GM23338 (cell line): ENCODE measurements at regions not wholly inside any gene's neighbourhood (a gene's known extent, or its start where the extent isn't known, plus 50 kb on each side); places are given as distances from the start of the nearest gene placed in this dataset.

Source experiments
- CTCF ChIP-seq, 2 experiments: fragments of 200-600 bp in 1 of 2; sonication (generic) in 1 of 2; conservative IDR thresholded peaks; 2 replicates each; pipeline versions ENCODE4 v1.5.1 to v1.6.1; 2016 to 2017; ENCODE audit warnings: antibody characterized with exemption in 2 of 2, low read depth in 2 of 2, mild to moderate bottlenecking in 2 of 2, moderate library complexity in 1 of 2
- ETS1 ChIP-seq: IDR thresholded peaks from 2 replicates; pipeline ENCODE4 v1.6.1; 2016; ENCODE audit warnings: antibody characterized with exemption
- EZH2 ChIP-seq: fragments of 200-600 bp; sonication (generic); IDR thresholded peaks from one replicate; pipeline ENCODE4 v1.8.0; 2017; ENCODE audit warnings: antibody characterized with exemption, mild to moderate bottlenecking, low read depth; ENCODE audit not compliant: unreplicated experiment
- ZNF114 ChIP-seq: fragments of 250-450 bp; sonication (Bioruptor Pico); IDR thresholded peaks from 2 replicates; pipeline ENCODE4 v1.5.0; 2020; ENCODE audit warnings: mild to moderate bottlenecking, moderate library complexity

DNA sequence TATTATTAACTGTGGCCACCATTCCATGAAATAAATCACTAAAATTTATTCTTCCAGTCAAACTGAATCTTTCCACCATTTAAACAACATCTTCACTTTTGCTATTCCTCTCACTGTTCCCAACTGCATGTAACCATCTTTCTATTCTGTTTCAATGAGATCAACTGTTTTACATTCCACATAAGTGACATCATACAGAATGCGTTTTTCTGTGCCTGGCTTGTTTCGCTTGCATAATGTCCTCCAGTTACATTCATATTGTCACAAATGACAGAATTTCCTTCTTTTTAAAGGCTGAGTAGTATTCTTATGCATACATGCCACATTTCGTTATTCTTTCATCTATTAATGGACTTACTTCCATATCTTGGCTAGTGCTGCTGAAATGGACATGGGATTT lies 738.2 kb downstream of the SEMA5A start:
- no peak for TF ChIP-seq CTCF (conservative IDR thresholded peaks at IDR 0.05; ENCODE audit: low read depth in 2 of 2)
- TF ChIP-seq ETS1: no peak
- no peak for TF ChIP-seq EZH2
- TF ChIP-seq ZNF114 (CRISPR knock-in tag): no peak
